ENCODE measurements at regions not wholly inside any gene's neighbourhood (a gene's known extent, or its start where the extent isn't known, plus 50 kb on each side); places are given as distances from the start of the nearest gene placed in this dataset.

- TF ChIP-seq POLR2A (IDR thresholded peaks at IDR 0.05) (no peak), CTCF (IDR thresholded peaks at IDR 0.05) (no peak)
These were observed 473.1 kb upstream of the TCF4 start for GRCh38 chr18:56060967-56061541.

All from ovary (tissue), 3 donors.